ENCODE measurements at regions not wholly inside any gene's neighbourhood (a gene's known extent, or its start where the extent isn't known, plus 50 kb on each side); places are given as distances from the start of the nearest gene placed in this dataset.

DNA sequence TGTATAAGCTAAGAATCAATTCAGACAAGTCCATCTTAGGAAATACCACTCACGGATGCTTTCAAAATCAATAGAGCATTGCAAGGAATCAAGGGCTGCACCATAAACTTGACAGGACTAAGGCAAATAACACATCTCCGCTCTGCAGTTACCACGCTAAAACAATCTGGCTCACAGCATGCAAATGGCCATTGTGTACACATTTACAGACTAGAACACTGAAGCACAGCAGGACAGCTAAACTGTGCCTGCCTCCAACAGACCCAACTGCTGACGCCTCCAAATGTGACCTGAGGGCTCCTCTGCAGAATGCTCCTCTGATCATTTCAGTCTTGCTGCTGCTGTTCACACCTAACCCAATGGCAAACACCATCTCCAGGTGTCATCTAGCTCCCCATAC lies 104.3 kb downstream of the MEX3B start:
- CTCF ChIA-PET = no interaction called here
- POLR2A ChIA-PET = no interaction called here
- no peak for DNase-seq (ENCODE audit: extremely low spot score)
- TF ChIP-seq, protein P1, sequence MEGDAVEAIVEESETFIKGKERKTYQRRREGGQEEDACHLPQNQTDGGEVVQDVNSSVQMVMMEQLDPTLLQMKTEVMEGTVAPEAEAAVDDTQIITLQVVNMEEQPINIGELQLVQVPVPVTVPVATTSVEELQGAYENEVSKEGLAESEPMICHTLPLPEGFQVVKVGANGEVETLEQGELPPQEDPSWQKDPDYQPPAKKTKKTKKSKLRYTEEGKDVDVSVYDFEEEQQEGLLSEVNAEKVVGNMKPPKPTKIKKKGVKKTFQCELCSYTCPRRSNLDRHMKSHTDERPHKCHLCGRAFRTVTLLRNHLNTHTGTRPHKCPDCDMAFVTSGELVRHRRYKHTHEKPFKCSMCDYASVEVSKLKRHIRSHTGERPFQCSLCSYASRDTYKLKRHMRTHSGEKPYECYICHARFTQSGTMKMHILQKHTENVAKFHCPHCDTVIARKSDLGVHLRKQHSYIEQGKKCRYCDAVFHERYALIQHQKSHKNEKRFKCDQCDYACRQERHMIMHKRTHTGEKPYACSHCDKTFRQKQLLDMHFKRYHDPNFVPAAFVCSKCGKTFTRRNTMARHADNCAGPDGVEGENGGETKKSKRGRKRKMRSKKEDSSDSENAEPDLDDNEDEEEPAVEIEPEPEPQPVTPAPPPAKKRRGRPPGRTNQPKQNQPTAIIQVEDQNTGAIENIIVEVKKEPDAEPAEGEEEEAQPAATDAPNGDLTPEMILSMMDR (IDR thresholded peaks at IDR 0.05; ENCODE audit: control extremely low read depth, extremely low read depth, low read depth, missing control alignments) = no peak

DNA sequence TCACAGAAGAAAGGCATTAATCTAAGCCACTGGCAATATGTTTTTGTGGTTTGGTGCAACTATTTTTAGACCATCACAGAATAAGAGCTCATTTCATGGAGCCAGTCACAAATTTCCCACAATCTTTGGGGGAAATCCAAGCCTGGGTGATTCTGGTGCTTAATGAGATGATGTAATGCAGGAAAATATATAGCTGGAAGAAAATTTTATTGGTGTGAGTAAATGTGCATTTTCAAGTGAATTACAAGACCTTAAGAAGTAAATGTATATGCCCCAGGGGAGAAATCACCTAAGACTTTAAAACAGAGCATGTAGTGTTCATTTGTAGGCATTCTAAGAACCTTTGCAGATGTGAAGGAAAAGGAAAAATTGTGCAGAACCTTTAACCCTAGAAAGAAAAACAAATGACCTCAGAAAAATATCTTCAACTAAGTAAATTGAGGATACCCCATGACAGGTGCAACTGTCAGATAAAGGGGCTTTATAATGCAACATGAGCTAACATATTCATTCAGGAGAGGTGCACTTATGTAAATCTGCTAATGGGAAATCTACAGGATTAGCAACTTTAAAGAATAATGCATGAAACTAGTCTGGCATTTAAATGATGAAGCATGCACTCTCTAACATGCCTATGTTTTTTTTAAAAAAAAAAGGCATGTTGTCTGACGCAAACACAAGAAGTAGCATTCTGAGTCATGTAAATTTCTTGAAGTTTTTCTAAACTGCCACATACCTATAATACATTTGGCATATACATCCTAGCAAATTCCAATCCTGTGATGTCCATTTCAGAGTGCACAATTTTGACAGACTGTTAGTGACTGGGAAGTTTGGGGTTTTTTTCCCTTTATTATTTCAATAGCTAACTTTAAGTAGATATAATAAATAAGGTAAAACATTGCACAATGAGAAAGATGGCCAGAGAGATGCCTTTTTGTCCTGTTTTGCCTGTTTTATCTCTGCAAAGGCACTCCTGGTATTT lies 105.1 kb downstream of the MEX3B start:
- CTCF ChIA-PET = interaction anchor here (0.9 to 2.3 kb wide), 8 partner anchors 10 to 674 kb away, joined by 3 to 12 read pairs (median 5); no protein-coding TSS in a partner anchor
- TF ChIP-seq, protein P1 (IDR thresholded peaks at IDR 0.05; ENCODE audit: control extremely low read depth, extremely low read depth, low read depth, missing control alignments) = no peak
- DNase-seq (ENCODE audit: extremely low spot score) = no peak
- POLR2A ChIA-PET = no interaction called here

DNA sequence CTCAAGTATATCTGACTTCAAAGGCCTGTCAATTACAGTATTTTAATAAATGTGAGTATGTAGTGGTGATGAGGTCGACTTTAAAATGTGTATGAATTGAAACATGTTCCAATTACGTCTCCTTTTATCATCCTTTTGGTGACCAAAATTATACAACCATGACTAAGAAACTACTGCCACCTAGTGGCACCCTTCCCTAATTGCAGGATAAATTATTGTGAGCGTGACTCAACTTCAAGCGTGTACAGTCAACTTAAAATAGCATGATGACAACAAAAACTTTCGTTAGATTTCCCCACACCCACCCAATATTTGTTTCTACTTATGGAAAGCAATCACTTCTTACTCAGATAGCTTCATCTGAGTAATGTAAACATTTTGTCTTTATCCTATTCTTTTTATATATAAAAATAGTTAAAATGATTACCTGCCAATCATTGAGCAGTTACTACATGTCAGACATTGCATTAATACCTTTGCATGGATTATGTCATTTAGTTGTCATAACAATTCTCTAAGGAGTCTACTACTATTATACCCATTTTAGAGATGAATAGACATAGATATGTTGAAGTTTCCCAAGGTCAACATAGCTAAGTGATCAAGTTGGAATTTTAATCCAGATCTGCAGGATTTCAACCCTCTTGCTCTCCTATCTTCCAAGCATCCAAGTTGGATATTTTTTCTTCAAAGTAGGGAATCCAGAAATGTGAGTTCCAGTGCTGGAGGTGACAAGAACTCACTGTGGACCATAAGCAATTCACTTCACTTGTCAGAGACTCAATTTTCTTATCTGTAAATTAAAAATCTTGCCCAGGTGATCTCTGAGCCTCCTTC lies 106.0 kb downstream of the MEX3B start:
- CTCF ChIA-PET = interaction anchor here (0.9 to 2.3 kb wide), 8 partner anchors 9 to 673 kb away, joined by 3 to 12 read pairs (median 5); no protein-coding TSS in a partner anchor

DNA sequence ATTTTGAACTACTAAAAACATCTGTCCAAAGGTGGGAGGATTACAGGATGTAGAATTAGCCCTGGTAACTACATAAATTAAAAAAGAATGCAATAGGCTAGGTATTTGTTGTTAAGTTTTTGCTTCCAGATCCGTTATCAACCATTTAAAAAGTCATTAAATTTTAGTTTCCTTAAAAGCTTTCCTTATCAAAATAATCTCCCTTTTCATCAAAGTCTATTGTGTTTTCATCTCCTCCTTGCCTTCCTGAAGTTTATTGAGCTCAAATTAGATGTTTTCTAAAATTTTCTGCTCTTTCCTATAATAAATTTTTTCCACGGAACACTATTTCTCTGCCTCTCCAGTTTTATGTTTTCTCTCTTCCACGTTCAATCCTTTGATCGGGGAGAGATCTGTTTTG lies 108.6 kb downstream of the MEX3B start:
- DNase-seq (ENCODE audit: extremely low spot score) = no peak
- TF ChIP-seq, protein P1 (IDR thresholded peaks at IDR 0.05; ENCODE audit: control extremely low read depth, extremely low read depth, low read depth, missing control alignments) = no peak
- ChIA-PET CTCF (no interaction called here), POLR2A (no interaction called here)

More for the DNA sequence above, 106.0 kb downstream of the MEX3B start:
- TF ChIP-seq, protein P1 (IDR thresholded peaks at IDR 0.05; ENCODE audit: control extremely low read depth, extremely low read depth, low read depth, missing control alignments) = peak; percentile 68
- peak; percentile 40 for DNase-seq (ENCODE audit: extremely low spot score)
- POLR2A ChIA-PET = no interaction called here

DNA sequence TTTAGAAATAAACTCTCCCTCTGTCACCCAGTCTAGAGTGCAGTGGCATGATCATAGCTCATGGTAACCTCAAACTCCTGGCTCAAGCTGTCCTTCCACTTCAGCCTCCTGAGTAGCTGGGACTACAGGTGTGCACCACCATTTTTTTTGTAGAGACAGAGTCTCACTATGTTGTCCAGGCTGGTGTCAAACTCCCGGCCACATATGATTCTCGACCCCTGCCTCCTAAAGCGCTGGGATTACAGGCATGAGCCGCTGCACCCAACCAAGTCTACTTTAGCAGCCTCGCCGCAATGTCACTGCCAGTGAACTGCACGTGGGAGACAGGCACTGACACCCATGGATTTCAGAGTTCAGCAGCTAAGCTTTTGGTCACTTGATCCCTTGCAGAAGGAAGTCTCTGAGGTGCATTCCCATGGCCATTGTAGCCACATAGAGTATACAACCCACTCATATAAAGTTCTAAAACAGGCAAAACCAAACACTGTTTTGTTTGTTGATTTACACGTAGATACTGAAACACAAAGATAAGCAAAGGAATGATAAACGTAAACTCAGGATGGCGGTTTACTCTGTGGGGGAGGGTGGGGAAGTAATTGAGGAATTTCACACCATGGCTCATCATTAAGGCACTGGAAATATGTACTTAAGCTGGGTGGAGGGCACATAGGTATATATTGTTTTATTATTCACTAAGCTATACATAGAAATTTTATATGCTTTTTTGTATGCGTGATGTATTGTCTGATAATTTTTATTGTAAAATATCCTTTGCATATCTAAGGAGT lies 115.0 kb downstream of the MEX3B start:
- CTCF ChIA-PET = interaction anchor here (1.2 to 2.7 kb wide), 3 partner anchors 9 to 665 kb away, joined by 3 to 12 read pairs (median 6); no protein-coding TSS in a partner anchor
- no peak for DNase-seq (ENCODE audit: extremely low spot score)
- TF ChIP-seq, protein P1 (IDR thresholded peaks at IDR 0.05; ENCODE audit: control extremely low read depth, extremely low read depth, low read depth, missing control alignments) = no peak
- POLR2A ChIA-PET = interaction anchor here (0.8 kb wide), 1 partner anchor 65 kb away, joined by 5 read pairs; no protein-coding TSS in a partner anchor

All from GM10248 (cell line).